ENCODE measurements at regions not wholly inside any gene's neighbourhood (a gene's known extent, or its start where the extent isn't known, plus 50 kb on each side); places are given as distances from the start of the nearest gene placed in this dataset.

DNA sequence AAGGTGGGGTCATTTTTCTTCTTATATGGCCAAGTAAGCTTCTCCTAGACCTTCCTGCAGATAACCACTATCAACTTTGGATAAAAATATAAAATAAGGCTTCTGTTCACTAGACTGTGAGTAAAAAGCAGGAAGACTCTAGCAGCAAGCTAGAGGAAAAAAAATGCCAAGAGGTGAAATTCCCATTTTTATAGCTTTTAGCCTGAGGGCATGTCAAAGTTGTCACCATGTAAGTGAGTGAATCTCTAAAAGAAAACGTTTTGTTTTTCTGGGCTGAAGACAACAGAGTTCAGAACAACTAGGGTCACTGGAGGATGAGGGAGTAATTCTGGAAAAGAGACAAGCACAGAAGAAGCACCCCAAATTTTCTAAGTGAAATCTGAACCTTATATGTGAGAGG lies 143.9 kb upstream of the DIO3 start:
- TF ChIP-seq POLR2A (IDR thresholded peaks at IDR 0.05) (no peak), CTCF (IDR thresholded peaks at IDR 0.05) (no peak), EP300 (IDR thresholded peaks at IDR 0.05) (no peak)

All from suprapubic skin (tissue), 3 donors.